DND-41 (cell line): ENCODE measurements at regions not wholly inside any gene's neighbourhood (a gene's known extent, or its start where the extent isn't known, plus 50 kb on each side); places are given as distances from the start of the nearest gene placed in this dataset.

Source experiments
- CTCF ChIP-seq: IDR thresholded peaks from 2 replicates; pipeline ENCODE4 v1.5.1; 2012; ENCODE audit warnings: borderline replicate concordance, low read length, moderate library complexity, mild to moderate bottlenecking; ENCODE audit not compliant: poor library complexity, severe bottlenecking; ENCODE audit errors: extremely low read depth
- EZH2 ChIP-seq: IDR thresholded peaks from 3 replicates; pipeline ENCODE4 v1.6.1; 2012; ENCODE audit warnings: borderline replicate concordance, low read depth, mild to moderate bottlenecking, moderate library complexity, low read length, inconsistent platforms; ENCODE audit not compliant: severe bottlenecking

- TF ChIP-seq EZH2: no peak
- no peak for TF ChIP-seq CTCF
Observed at GRCh38 chr4:115852767-115853091, 739.3 kb upstream of the NDST4 start.
